HepG2 (cell line): ENCODE measurements at regions not wholly inside any gene's neighbourhood (a gene's known extent, or its start where the extent isn't known, plus 50 kb on each side); places are given as distances from the start of the nearest gene placed in this dataset.
"Not testable (repeated sequence)": the region's sequence is repeated elsewhere in the genome, so short reads cannot be mapped to it uniquely, and the experiment has no call there.

ENCODE experiments used
- ATAC-seq: fragments of 200-7000 bp; cut with Tn5 transposase; 3 replicates; pipeline ENCODE4 v1.9.1; 2020; ENCODE audit warnings: mild to moderate bottlenecking, moderate library complexity
- BruUV-seq: library from RNA; stranded (reverse); fragments of 400-500 nt; replicated peaks from 2 replicates; lab custom pipeline; 2021; lab: Mats Ljungman, UMichigan
- CTCF ChIA-PET: fragments of 300-600 bp; formaldehyde crosslinking; extraction: SDS; loops from one replicate; lab custom pipeline; 2021; ENCODE audit warnings: low total read pairs, inconsistent platforms, low intra/inter-chr PET ratio; lab: Yijun Ruan, JAX
- POLR2A ChIA-PET: fragments of 350-600 bp; sonication (Branson Sonifier 250); formaldehyde crosslinking; loops from one replicate; lab custom pipeline; 2020; ENCODE audit warnings: antibody characterized with exemption, inconsistent platforms; lab: Yijun Ruan, JAX
- DNase-seq: peaks from one replicate; pipeline ENCODE4 v3.0.0-alpha.2; 2015; ENCODE audit warnings: low spot score
- FAIRE-seq: peaks from 3 replicates; lab custom pipeline; 2011; peaks lifted over from hg19 to GRCh38; lab: Jason Lieb, UNC
- H2AFZ ChIP-seq: one replicate; pipeline ENCODE4 v1.6.1; 2011; ENCODE audit warnings: low read length, inconsistent platforms
- H3K27ac ChIP-seq: fragments of 300-600 bp; 3 replicates; pipeline ENCODE4 v1.8.0; 2011; ENCODE audit warnings: mixed run types, mild to moderate bottlenecking, mixed read lengths, low read length, inconsistent platforms; ENCODE audit not compliant: insufficient read depth; ENCODE audit errors: extremely low read length
- H3K27me3 ChIP-seq, 2 experiments: fragments of 200-600 bp in 1 of 2; 2 replicates in 1 of 2; 3 replicates in 1 of 2; pipeline versions ENCODE4 v1.6.0 to v1.8.0; 2011; ENCODE audit warnings: low read length in 2 of 2, mild to moderate bottlenecking in 2 of 2, moderate library complexity in 2 of 2, inconsistent platforms in 1 of 2; ENCODE audit not compliant: insufficient read depth in 2 of 2, control insufficient read depth in 1 of 2
- H3K36me3 ChIP-seq, 2 experiments: fragments of 200-600 bp in 1 of 2; replicated peaks in 1 of 2; 2 replicates in 1 of 2; 3 replicates in 1 of 2; pipeline versions ENCODE4 v1.5.1 to v1.8.0; 2011; ENCODE audit warnings: low read length in 2 of 2, inconsistent platforms in 1 of 2; ENCODE audit not compliant: insufficient read depth in 2 of 2, control insufficient read depth in 1 of 2
- H3K4me1 ChIP-seq: 2 replicates; pipeline ENCODE4 v1.5.1; 2012; ENCODE audit warnings: low read length, inconsistent platforms; ENCODE audit not compliant: insufficient read depth
- H3K4me2 ChIP-seq: 2 replicates; pipeline ENCODE4 v1.6.0; 2011; ENCODE audit warnings: low read depth, low read length, inconsistent platforms
- H3K4me3 ChIP-seq, 3 experiments: fragments of 200-600 bp in 1 of 3; sonication (generic), shearing (Covaris generic) in 1 of 3; replicated peaks in 1 of 3; 2 replicates each; pipeline ENCODE4 v1.5.1; 2011 to 2016; ENCODE audit warnings: low read length in 3 of 3, inconsistent platforms in 2 of 3, low read depth in 2 of 3, mild to moderate bottlenecking in 2 of 3, control low read depth in 1 of 3, mixed read lengths in 1 of 3; ENCODE audit not compliant: insufficient read depth in 1 of 3
- H3K79me2 ChIP-seq: one replicate; pipeline ENCODE4 v1.6.1; 2011; ENCODE audit warnings: low read length, inconsistent platforms; ENCODE audit not compliant: insufficient read depth
- H3K9ac ChIP-seq: 2 replicates; pipeline ENCODE4 v1.6.0; 2011; ENCODE audit warnings: mild to moderate bottlenecking, low read depth, low read length, inconsistent platforms; ENCODE audit not compliant: insufficient read depth
- H3K9me3 ChIP-seq: 2 replicates; pipeline ENCODE4 v1.5.1; 2012; ENCODE audit warnings: mild to moderate bottlenecking, low read length
- H4K20me1 ChIP-seq: 2 replicates; pipeline ENCODE4 v1.6.0; 2011; ENCODE audit warnings: inconsistent platforms, mild to moderate bottlenecking, low read length, moderate library complexity; ENCODE audit not compliant: insufficient read depth
- KDM5B ChIP-seq: sonication (generic); formaldehyde crosslinking; IDR thresholded peaks from 2 replicates; pipeline ENCODE4 v1.4.0; 2020; ENCODE audit warnings: missing genetic modification reagents, mild to moderate bottlenecking, borderline replicate concordance
- KMT2B ChIP-seq: IDR thresholded peaks from 2 replicates; pipeline ENCODE4 v1.6.1; 2016; ENCODE audit warnings: missing genetic modification reagents, missing compliant biosample characterization
- WGBS: methylation state at CpG from one replicate; pipeline ENCODE4 v1.1.6; 2017; ENCODE audit warnings: low lambda C conversion rate; 5-methylcytosine and 5-hydroxymethylcytosine counted together
- in situ Hi-C: cut with HindIII; loops from 2 replicates; pipeline ENCODE4 v1.10.0; 2017; ENCODE audit warnings: low pct_unique_long_range_greater_than_20kb; ENCODE audit not compliant: extremely low pct_ligation_motif_present
- intact Hi-C: fragments of 100-400 bp; cut with micrococcal nuclease; formaldehyde crosslinking; loops from one replicate; pipeline ENCODE4 v1.10.0; 2022; ENCODE audit not compliant: unreplicated experiment
- small RNA-seq, 3 experiments: library from RNA; depleted of rRNA; stranded (forward); fragments of <200 nt; gene quantifications; one replicate each; pipeline ENCODE3, GENCODE V24; 2012; ENCODE audit warnings: low read depth in 2 of 3, low replicate concordance in 1 of 3; ENCODE audit not compliant: insufficient read length in 3 of 3, insufficient read depth in 2 of 3

GRCh38 chr2:240384711-240385450 is 50.6 kb upstream of the GPC1 start:
- in situ Hi-C loops: no loop called here
- peak; percentile 24; the same call in 2 of the 3 replicates for ATAC-seq
- DNase-seq: no peak
- peaks cover 6 to 25% of the 10 kb centered on the region in 2 experiments; a peak in 4 of 5 replicates for H3K27me3 ChIP-seq
- intact Hi-C loops: no loop called here
- H3K9me3 ChIP-seq: no peaks in the 10 kb centered on the region
- POLR2A ChIA-PET: no interaction called here
- H3K4me2 ChIP-seq: no peak overlapping the region
- no peak overlapping the region for H3K4me3 ChIP-seq
- no peak overlapping the region for H3K27ac ChIP-seq
- WGBS: 13% methylated on average over 14 of the region's 15 CpGs
- no peak overlapping the region for H2AFZ ChIP-seq
- BruUV-seq: no TSS peak
- 0 out of 2 replicates have a peak, but pooled peaks cover 8% of the 10 kb centered on the region for H3K4me1 ChIP-seq
- no peaks in the 10 kb centered on the region for H3K36me3 ChIP-seq
- no peak for TF ChIP-seq KMT2B (CRISPR knock-in tag)
- no peak overlapping the region for H3K9ac ChIP-seq
- H3K79me2 ChIP-seq: no peaks in the 10 kb centered on the region
- CTCF ChIA-PET: no interaction called here
- FAIRE-seq: no peak
- H4K20me1 ChIP-seq: no peaks in the 10 kb centered on the region

- TF ChIP-seq KDM5B (CRISPR knock-in tag): 0 out of 2 replicates have a peak, but pooled peaks have one; percentile 17
- H3K4me2 ChIP-seq, H3K27ac ChIP-seq, H3K9me3 ChIP-seq, DNase-seq, FAIRE-seq, intact Hi-C loops, H3K36me3 ChIP-seq, BruUV-seq, CTCF ChIA-PET, H4K20me1 ChIP-seq, POLR2A ChIA-PET, H3K9ac ChIP-seq, H2AFZ ChIP-seq, in situ Hi-C loops, H3K79me2 ChIP-seq, H3K4me1 ChIP-seq, H3K4me3 ChIP-seq: not testable (repeated sequence)
- WGBS: 0% methylated on average over 2 of the region's 3 CpGs
- H3K27me3 ChIP-seq: peaks cover 6 to 32% of the 10 kb centered on the region in 2 experiments
- peak; percentile 7; the same call in 2 of the 3 replicates for ATAC-seq
These were observed 49.9 kb upstream of the GPC1 start for GRCh38 chr2:240385451-240386161.

Small RNAs in the stretch of these regions (small RNA-seq; reads per million reads assigned to genes)
- gene RF00012: 0 reads per million in 3 experiments
